NCI-H748 treated with DMSO at 0.1 percent for 48 hours (cell line): ENCODE measurements at regions not wholly inside any gene's neighbourhood (a gene's known extent, or its start where the extent isn't known, plus 50 kb on each side); places are given as distances from the start of the nearest gene placed in this dataset.
"Not testable (repeated sequence)": the region's sequence is repeated elsewhere in the genome, so short reads cannot be mapped to it uniquely, and the experiment has no call there.

Experiments used
- DNase-seq: peaks from one replicate; lab custom pipeline; 2025; lab: John Stamatoyannopoulos, UW

GRCh38 chr2:14978845-14979244, 346.3 kb downstream of the LRATD1 start:
- no peak for DNase-seq

DNA sequence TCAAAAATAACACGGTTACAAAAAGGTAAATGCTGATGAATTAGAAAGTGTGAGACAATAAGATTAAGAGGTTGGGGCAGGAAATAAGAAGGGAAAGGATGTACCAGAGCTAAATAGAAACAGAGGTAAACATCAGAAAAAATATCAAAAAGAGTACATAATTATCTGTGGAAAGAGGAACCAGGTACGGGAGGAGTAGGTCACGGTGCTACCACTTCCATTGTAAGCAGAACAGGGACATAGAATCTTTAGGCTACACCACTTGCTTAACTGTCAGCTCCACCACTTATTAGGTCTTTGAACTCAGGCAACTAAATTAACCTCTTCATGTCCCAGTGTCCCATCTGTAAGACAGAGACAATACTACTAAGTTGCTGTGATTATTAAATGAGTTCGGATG, 350.3 kb downstream of the LRATD1 start:
- DNase-seq = no peak

DNA sequence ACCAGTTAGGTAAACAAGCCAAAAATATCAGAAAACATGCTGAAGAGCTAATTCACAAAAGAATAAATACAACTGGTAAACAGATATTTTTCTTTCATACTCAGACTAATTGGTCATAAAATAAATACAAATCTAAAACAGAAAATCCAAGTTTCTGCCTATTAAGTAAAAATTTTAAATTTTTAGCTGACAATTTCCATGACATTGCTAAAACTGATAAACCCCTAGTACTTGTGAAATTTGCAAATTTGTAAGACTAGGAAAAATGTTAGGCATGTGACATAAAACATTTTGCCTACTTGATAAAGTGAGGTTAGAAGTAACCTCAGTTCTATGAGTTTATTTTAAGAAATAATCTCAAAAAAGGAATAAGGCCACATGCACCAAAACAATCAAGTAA, 356.1 kb downstream of the LRATD1 start:
- DNase-seq = no peak

GRCh38 chr2:14991723-14992122, 359.2 kb downstream of the LRATD1 start:
- no peak for DNase-seq

- DNase-seq = no peak
These were observed 362.2 kb downstream of the LRATD1 start for GRCh38 chr2:14994721-14995120.

DNA sequence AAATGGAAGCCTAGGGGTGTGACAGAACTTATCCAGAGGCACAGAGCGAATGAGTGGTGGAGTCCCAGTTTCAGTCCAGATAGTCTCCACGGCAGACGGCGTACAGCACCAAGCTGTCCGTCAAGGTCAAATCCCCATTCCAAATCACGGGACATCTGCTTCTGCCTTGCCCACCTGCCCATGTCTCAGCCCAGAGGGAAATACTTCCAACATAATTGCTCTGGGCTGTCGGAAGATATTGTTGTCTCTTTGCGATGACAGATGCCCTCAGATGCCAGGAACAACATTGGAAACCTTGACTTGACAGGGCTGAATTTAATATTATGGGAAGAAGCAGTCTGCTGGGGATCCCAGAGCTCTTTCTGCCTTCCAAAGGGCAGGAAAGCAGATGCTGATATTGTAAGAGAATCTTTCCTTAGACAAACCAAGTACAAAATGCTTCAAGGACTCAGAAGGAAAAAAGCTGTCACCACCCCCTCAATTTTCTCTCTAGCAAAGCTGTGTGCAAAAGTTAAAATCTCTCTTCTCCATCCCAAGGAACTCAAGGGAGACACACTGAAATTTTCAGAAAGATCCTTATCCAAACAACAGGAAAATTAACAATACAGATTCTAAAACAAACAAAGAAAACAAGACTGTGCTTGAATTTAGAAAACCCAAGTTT, 364.0 kb downstream of the LRATD1 start:
- no peak for DNase-seq

DNA sequence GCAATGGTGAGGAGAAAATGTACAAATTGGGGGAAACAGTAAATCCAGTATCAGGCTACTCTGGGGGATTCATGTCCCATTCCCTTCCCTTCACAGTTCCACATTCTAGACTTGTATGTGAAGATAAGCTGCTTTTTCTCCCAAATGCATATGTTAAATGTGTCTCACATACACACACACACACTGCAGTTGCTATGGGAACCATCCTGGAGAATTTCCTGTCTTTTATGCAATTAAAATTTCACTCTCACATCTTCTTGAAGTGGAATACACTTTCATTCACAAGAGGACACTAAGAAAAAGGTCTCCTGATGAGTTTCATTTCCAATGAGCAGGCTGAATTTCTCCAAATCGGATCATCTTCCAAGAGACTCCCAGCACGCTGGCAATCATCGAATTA, 366.0 kb downstream of the LRATD1 start:
- no peak for DNase-seq

DNA sequence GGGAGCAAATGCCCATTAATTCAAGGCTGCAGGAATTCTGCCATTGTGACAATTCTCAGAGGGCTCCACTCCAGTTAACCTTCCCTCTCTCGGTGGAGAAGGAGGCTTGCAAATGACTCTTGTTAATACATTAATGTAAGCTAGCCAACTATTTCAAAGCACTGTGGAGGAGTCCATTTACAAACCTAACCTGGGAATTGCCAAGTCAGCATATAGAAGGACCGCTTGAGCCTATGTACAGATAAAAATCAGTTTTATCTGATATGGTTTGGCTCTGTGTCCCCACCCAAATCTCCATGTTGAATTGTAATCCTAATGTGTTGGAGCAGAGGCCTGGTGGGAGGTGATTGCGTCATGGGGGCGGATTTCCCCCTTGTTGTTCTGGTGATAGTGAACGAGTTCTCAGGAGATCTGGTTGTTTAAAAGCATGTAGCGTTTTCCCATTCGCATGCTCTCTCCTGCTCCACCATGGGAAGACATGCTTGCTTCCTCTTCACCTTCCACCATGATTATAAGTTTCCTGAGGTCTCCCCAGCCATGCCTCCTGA, 366.7 kb downstream of the LRATD1 start:
- no peak for DNase-seq

GRCh38 chr2:15002519-15002918, 370.0 kb downstream of the LRATD1 start:
- DNase-seq = not testable (repeated sequence)

DNA sequence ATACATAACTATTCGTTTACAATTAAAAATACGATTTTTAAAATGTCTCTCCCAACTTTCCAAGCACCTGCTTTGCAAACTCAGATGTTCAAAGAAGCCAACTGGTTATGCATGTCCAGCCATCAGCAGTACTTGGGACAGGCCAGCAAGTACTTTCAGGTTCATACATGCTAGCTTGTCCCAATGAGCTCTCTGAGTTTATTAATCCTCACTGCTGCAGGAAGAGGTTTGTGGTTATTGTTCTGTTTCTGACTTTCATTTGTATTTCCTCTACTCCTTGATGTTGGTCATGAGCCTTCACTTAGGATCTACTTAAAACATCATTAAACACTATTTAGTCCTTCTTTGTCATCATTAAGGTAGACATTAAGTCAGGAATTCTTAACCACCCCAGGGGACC, 374.1 kb downstream of the LRATD1 start:
- DNase-seq = no peak

- no peak for DNase-seq
These were observed 377.2 kb downstream of the LRATD1 start for GRCh38 chr2:15009681-15010080.

DNA sequence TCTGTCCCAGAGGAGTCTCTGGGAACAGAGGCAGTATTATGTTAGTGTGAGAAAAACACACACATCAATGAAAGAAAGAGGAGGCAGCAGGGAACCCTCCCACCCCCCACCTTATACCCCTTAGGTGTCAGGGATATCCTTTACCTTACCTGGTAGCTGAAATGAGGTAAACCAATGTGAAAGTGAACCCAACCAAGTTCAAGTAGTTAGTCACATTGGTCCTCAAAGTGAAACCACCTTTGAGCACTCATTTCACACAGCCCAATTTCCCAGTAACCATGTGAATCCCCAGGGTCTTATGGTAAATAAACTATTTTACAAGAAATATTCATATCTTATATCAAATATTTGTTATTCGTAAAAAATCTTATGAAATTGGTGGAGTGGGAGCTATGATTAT, 377.8 kb downstream of the LRATD1 start:
- no peak for DNase-seq

DNA sequence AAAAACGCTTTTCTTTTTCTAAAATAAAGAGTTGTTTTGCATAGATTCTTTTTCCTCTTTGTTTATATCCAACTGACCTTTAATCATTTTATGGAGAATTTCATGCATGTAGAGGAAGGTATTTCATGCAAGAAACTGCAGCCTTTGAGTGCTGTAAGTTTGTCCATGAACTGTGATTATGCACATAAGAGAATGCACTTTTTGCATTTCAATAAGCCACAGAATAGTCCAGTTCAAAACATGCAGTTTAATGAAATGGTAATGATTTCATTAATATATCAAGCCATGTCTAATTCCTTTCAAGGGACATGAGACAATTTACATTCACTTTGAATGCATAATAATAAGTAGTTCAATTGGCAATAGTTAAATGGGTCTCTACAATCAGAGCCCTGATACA, 386.3 kb downstream of the LRATD1 start:
- DNase-seq = no peak

DNA sequence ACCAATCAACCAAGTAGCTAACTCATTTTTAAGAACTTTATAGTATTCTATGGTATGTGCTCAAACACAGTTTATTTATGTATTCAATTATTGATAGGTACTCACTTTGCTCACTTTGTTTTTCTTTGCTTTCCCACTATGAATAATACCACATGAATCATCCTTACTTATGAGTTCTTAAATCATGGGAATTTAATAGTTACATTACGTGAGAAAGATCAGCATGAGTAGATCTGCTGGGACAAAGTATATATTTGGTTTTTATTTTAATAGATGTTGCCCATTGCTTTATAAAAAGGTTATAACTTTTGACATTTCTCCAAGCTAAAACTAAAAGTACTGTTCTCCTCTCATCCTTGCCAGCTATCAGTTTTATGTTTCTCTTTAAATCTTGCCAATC, 390.7 kb downstream of the LRATD1 start:
- DNase-seq = no peak

GRCh38 chr2:15028406-15028805, 395.9 kb downstream of the LRATD1 start:
- DNase-seq = no peak

- no peak for DNase-seq
These were observed 399.3 kb downstream of the LRATD1 start for GRCh38 chr2:15031745-15032240.

GRCh38 chr2:15034246-15034645, 401.7 kb downstream of the LRATD1 start:
- no peak for DNase-seq

- DNase-seq = no peak
These were observed 402.3 kb downstream of the LRATD1 start for GRCh38 chr2:15034860-15035259.

- no peak for DNase-seq
These were observed 406.1 kb downstream of the LRATD1 start for GRCh38 chr2:15038366-15039364.

GRCh38 chr2:15040429-15041084, 408.0 kb downstream of the LRATD1 start:
- DNase-seq = no peak

DNA sequence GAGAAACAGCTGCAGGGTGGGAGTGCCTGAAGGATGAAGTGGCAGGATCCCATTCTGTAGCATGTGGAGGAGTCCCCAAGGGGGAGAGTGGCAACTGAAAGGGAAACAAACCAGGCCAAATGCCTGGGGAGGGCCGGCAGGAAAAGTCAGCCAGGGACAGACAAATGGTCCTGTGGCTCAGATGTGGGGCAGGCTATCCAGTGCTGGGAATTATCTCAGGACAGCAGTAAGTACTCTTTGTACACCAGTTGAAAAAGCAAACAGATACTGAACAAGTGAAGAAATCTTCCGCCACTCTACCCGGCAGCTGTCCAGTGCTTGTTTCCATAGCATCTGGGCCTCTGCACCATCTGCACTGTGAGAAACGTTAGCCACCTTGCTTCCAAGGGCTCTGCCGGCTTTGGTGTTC, 408.9 kb downstream of the LRATD1 start:
- no peak for DNase-seq

DNA sequence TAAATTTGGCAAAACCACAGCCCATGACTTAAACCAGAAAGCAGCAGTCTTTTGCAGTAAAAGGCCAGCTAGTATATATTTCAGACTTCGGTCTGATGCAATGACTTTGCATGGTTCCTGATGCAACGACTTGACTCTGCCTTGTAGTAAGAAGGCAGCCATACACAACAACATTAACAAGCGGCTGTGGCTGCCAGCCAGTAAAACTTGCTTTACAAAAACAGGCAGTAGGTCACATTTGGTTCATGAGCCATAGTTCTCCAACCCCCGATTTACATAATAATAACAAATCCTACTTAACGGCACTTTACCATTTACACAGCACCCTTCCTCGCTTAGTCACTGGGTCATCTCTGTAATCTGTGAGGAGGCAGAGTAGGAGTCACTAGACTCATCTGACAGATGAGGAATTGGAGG, 410.3 kb downstream of the LRATD1 start:
- DNase-seq = no peak
